IMR-90 (cell line): ENCODE measurements at regions not wholly inside any gene's neighbourhood (a gene's known extent, or its start where the extent isn't known, plus 50 kb on each side); places are given as distances from the start of the nearest gene placed in this dataset.

Source experiments
- ATAC-seq: fragments of 200-7000 bp; cut with Tn5 transposase; 2 replicates; pipeline ENCODE4 v1.9.1; 2020; ENCODE audit warnings: low read depth, mild to moderate bottlenecking, moderate library complexity
- BruUV-seq: library from RNA; stranded (reverse); fragments of 400-500 nt; replicated peaks from 2 replicates; lab custom pipeline; 2021; lab: Mats Ljungman, UMichigan
- CTCF ChIA-PET: fragments of 300-600 bp; formaldehyde crosslinking; extraction: SDS; loops from one replicate; lab custom pipeline; 2021; ENCODE audit warnings: antibody characterized with exemption; lab: Yijun Ruan, JAX
- POLR2A ChIA-PET: fragments of 300-600 bp; sonication (Branson Sonifier 250); formaldehyde crosslinking; loops from one replicate; lab custom pipeline; 2022; ENCODE audit warnings: antibody characterized with exemption; ENCODE audit not compliant: unreplicated experiment; lab: Charles Lee
- DNase-seq: peaks from one replicate; pipeline ENCODE4 v3.0.0; 2013
- H2AFZ ChIP-seq: replicated peaks from 2 replicates; pipeline ENCODE3; 2013; ENCODE audit warnings: low read length, mild to moderate bottlenecking; ENCODE audit not compliant: poor library complexity
- H2AK5ac ChIP-seq: 2 replicates; pipeline ENCODE4 v1.6.1; 2013; ENCODE audit warnings: low read depth, low read length, inconsistent platforms
- H2AK9ac ChIP-seq: replicated peaks from 2 replicates; pipeline ENCODE3; 2013; ENCODE audit warnings: mild to moderate bottlenecking, low read depth, low read length, moderate library complexity; ENCODE audit not compliant: poor library complexity
- H2BK120ac ChIP-seq: 2 replicates; pipeline ENCODE4 v1.6.1; 2013; ENCODE audit warnings: low read depth, low read length, inconsistent platforms
- H2BK15ac ChIP-seq: 3 replicates; pipeline ENCODE4 v1.6.1; 2013; ENCODE audit warnings: low read depth, low read length, inconsistent platforms
- H2BK20ac ChIP-seq: 2 replicates; pipeline ENCODE4 v1.6.1; 2013; ENCODE audit warnings: low read depth, mild to moderate bottlenecking, inconsistent platforms, low read length, moderate library complexity
- H2BK5ac ChIP-seq: 2 replicates; pipeline ENCODE4 v1.6.1; 2013; ENCODE audit warnings: mild to moderate bottlenecking, low read depth, low read length, inconsistent platforms; ENCODE audit not compliant: poor library complexity, severe bottlenecking
- H3K14ac ChIP-seq: replicated peaks from 2 replicates; pipeline ENCODE4 v1.6.1; 2013; ENCODE audit warnings: low read depth, low read length, inconsistent platforms
- H3K18ac ChIP-seq: 2 replicates; pipeline ENCODE4 v1.6.1; 2013; ENCODE audit warnings: low read depth, low read length, control low read depth
- H3K23ac ChIP-seq: 2 replicates; pipeline ENCODE4 v1.6.1; 2013; ENCODE audit warnings: low read depth, low read length, inconsistent platforms
- H3K27ac ChIP-seq: 2 replicates; pipeline ENCODE4 v1.5.1; 2013; ENCODE audit warnings: mild to moderate bottlenecking, control low read depth, low read length; ENCODE audit not compliant: insufficient read depth
- H3K27me3 ChIP-seq: 2 replicates; pipeline ENCODE4 v1.6.1; 2013; ENCODE audit warnings: low read length; ENCODE audit not compliant: control insufficient read depth, insufficient read depth
- H3K36me3 ChIP-seq: 2 replicates; pipeline ENCODE4 v1.6.1; 2013; ENCODE audit warnings: low read length, mixed read lengths; ENCODE audit not compliant: control insufficient read depth, insufficient read depth
- H3K4ac ChIP-seq: 2 replicates; pipeline ENCODE4 v1.6.1; 2013; ENCODE audit warnings: low read depth, low read length, inconsistent platforms
- H3K4me1 ChIP-seq: 2 replicates; pipeline ENCODE4 v1.6.1; 2013; ENCODE audit warnings: low read length, mixed read lengths; ENCODE audit not compliant: control insufficient read depth, insufficient read depth
- H3K4me2 ChIP-seq: 2 replicates; pipeline ENCODE4 v1.6.1; 2013; ENCODE audit warnings: low read depth, mild to moderate bottlenecking, control low read depth, low read length, moderate library complexity
- H3K4me3 ChIP-seq: 2 replicates; pipeline ENCODE4 v1.5.1; 2013; ENCODE audit warnings: low read depth, mild to moderate bottlenecking, control low read depth, low read length, moderate library complexity; ENCODE audit not compliant: insufficient read depth
- H3K56ac ChIP-seq: 2 replicates; pipeline ENCODE4 v1.6.1; 2013; ENCODE audit warnings: low read length, inconsistent platforms; ENCODE audit not compliant: insufficient read depth; ENCODE audit errors: extremely low read depth
- H3K79me1 ChIP-seq, 2 experiments: 2 replicates each; pipeline ENCODE4 v1.6.1; 2013; ENCODE audit warnings: low read length in 2 of 2, inconsistent platforms in 1 of 2, low read depth in 1 of 2
- H3K9ac ChIP-seq: 2 replicates; pipeline ENCODE4 v1.6.1; 2013; ENCODE audit warnings: low read depth, low read length, control low read depth
- H3K9me1 ChIP-seq: 2 replicates; pipeline ENCODE4 v1.6.1; 2013; ENCODE audit warnings: low read length, inconsistent platforms; ENCODE audit not compliant: insufficient read depth
- H3K9me3 ChIP-seq: 2 replicates; pipeline ENCODE4 v1.6.1; 2013; ENCODE audit warnings: low read length; ENCODE audit not compliant: control insufficient read depth, insufficient read depth
- H4K20me1 ChIP-seq: 2 replicates; pipeline ENCODE4 v1.6.1; 2013; ENCODE audit warnings: low read length, inconsistent platforms; ENCODE audit not compliant: insufficient read depth
- H4K5ac ChIP-seq: 2 replicates; pipeline ENCODE4 v1.6.1; 2013; ENCODE audit warnings: mild to moderate bottlenecking, low read depth, low read length, control low read depth
- H4K8ac ChIP-seq, 2 experiments: 2 replicates each; pipeline ENCODE4 v1.6.1; 2013; ENCODE audit warnings: low read depth in 2 of 2, low read length in 2 of 2, control low read depth in 1 of 2, inconsistent platforms in 1 of 2
- H4K91ac ChIP-seq: 2 replicates; pipeline ENCODE4 v1.6.1; 2013; ENCODE audit warnings: low read depth, low read length, inconsistent platforms; ENCODE audit not compliant: insufficient read depth
- BHLHE40 ChIP-seq: fragments of 150-350 bp; IDR thresholded peaks from 2 replicates; pipeline ENCODE4 v1.6.1; 2016; ENCODE audit warnings: mild to moderate bottlenecking, low read depth, low read length
- CEBPB ChIP-seq: IDR thresholded peaks from 2 replicates; pipeline ENCODE4 v1.6.1; 2012; ENCODE audit warnings: low read depth, low read length, improper control_type of control experiment
- CTCF ChIP-seq: conservative IDR thresholded peaks from 2 replicates; pipeline ENCODE4 v1.5.1; 2012; ENCODE audit warnings: mild to moderate bottlenecking, low read depth, low read length, improper control_type of control experiment
- FOS ChIP-seq: fragments of 150-350 bp; IDR thresholded peaks from 2 replicates; pipeline ENCODE4 v1.6.1; 2016; ENCODE audit warnings: low read depth, low read length
- MAZ ChIP-seq: IDR thresholded peaks from 2 replicates; pipeline ENCODE4 v1.6.1; 2012; ENCODE audit warnings: low read depth, mild to moderate bottlenecking, low read length, improper control_type of control experiment, moderate library complexity, borderline replicate concordance
- RCOR1 ChIP-seq: IDR thresholded peaks from 2 replicates; pipeline ENCODE4 v1.6.1; 2012; ENCODE audit warnings: mild to moderate bottlenecking, low read length, improper control_type of control experiment; ENCODE audit not compliant: insufficient replicate concordance
- WGBS, 2 experiments: methylation state at CpG; one replicate each; pipeline versions ENCODE4 v1.1.5 to v1.1.7; 2013; ENCODE audit warnings: missing lambda C conversion rate in 2 of 2; ENCODE audit not compliant: insufficient read length in 1 of 2; ENCODE audit errors: extremely low coverage in 2 of 2; 5-methylcytosine and 5-hydroxymethylcytosine counted together
- dilution Hi-C: fragments of 300-500 bp; cut with HindIII; formaldehyde crosslinking; loops from one replicate; pipeline ENCODE4 v1.14.3; 2018; ENCODE audit warnings: low sequenced_read_pairs; ENCODE audit not compliant: unreplicated experiment
- in situ Hi-C: fragments of 300-500 bp; cut with MboI; formaldehyde crosslinking; loops from 3 replicates; pipeline ENCODE4 v1.14.3; 2019; ENCODE audit warnings: low sequenced_read_pairs, inconsistent platforms, mixed read lengths
- intact Hi-C: fragments of 100-400 bp; cut with micrococcal nuclease; formaldehyde crosslinking; loops from 2 replicates; pipeline ENCODE4 v1.10.0; 2022

GRCh38 chr13:107941345-107942029 is 273.8 kb downstream of the LIG4 start:
- dilution Hi-C loops (no loop called here), intact Hi-C loops (no loop called here), in situ Hi-C loops (no loop called here)
- no peak overlapping the region for H2BK120ac ChIP-seq
- no peak overlapping the region for H3K18ac ChIP-seq
- DNase-seq (no peak), ATAC-seq (no peak)
- CTCF ChIA-PET = no interaction called here
- no peak overlapping the region for H3K56ac ChIP-seq
- H3K79me1 ChIP-seq = no peaks in the 10 kb centered on the region
- H3K27ac ChIP-seq = no peak overlapping the region
- H4K91ac ChIP-seq = no peak overlapping the region
- no peak for TF ChIP-seq CTCF
- TF ChIP-seq CEBPB = no peak
- no peak for TF ChIP-seq MAZ
- TF ChIP-seq RCOR1 = no peak
- no peak for TF ChIP-seq FOS
- TF ChIP-seq BHLHE40 = no peak
- no peak overlapping the region for H3K14ac ChIP-seq
- no peaks in the 10 kb centered on the region for H3K4me1 ChIP-seq
- peaks cover 15% of the 10 kb centered on the region for H3K27me3 ChIP-seq
- no peak overlapping the region for H3K9ac ChIP-seq
- no peak overlapping the region for H4K8ac ChIP-seq
- POLR2A ChIA-PET = no interaction called here
- WGBS, 2 experiments = no CpG with 5 or more reads among the region's 2 CpGs
- H3K4me2 ChIP-seq = no peak overlapping the region
- no peak overlapping the region for H2AFZ ChIP-seq
- H3K4ac ChIP-seq = no peak overlapping the region
- H3K9me1 ChIP-seq = no peaks in the 10 kb centered on the region
- H2BK5ac ChIP-seq = no peak overlapping the region
- H3K23ac ChIP-seq = no peak overlapping the region
- H3K4me3 ChIP-seq = no peak overlapping the region
- H3K36me3 ChIP-seq = no peaks in the 10 kb centered on the region
- no peak overlapping the region for H2AK9ac ChIP-seq
- H3K9me3 ChIP-seq = no peaks in the 10 kb centered on the region; the same call in 1 of the 2 replicates
- no peak overlapping the region for H2BK15ac ChIP-seq
- no peak overlapping the region for H2AK5ac ChIP-seq
- no peaks in the 10 kb centered on the region for H4K20me1 ChIP-seq
- no peak overlapping the region for H4K5ac ChIP-seq
- H2BK20ac ChIP-seq = no peak overlapping the region
- BruUV-seq = no TSS peak
